H54 (cell line): ENCODE measurements at regions not wholly inside any gene's neighbourhood (a gene's known extent, or its start where the extent isn't known, plus 50 kb on each side); places are given as distances from the start of the nearest gene placed in this dataset.

ENCODE experiments used
- DNase-seq: peaks from one replicate; pipeline ENCODE4 v3.0.0; 2011; ENCODE audit warnings: low spot score, mixed read lengths; ENCODE audit not compliant: insufficient read length
- FAIRE-seq: peaks from 3 replicates; lab custom pipeline; 2011; peaks lifted over from hg19 to GRCh38; lab: Jason Lieb, UNC
- POLR2A ChIP-seq: IDR thresholded peaks from 2 replicates; pipeline ENCODE4 v1.6.1; 2011; ENCODE audit warnings: low read depth, mild to moderate bottlenecking, low read length

DNA sequence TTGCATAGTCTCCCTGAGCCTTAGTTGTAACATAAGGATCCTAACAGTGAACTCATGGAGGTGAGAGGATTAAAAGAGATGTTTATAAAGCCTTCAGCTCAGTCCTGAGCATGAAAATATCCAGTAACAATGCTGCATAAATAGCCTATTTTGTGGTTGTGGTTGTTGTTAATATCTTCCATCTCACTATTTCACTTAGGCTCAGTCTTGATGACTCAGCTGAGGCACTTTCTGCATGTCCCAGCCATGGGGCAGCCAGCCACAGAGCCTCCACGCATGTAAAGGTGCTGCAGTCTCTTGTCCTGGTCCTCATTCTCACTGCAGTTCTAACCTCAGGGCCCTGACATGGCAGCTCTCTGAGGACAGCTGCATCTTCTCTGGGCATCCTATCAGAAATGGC is 218.8 kb upstream of the PKDCC start:
- DNase-seq (no peak), FAIRE-seq (no peak)
- no peak for TF ChIP-seq POLR2A

DNA sequence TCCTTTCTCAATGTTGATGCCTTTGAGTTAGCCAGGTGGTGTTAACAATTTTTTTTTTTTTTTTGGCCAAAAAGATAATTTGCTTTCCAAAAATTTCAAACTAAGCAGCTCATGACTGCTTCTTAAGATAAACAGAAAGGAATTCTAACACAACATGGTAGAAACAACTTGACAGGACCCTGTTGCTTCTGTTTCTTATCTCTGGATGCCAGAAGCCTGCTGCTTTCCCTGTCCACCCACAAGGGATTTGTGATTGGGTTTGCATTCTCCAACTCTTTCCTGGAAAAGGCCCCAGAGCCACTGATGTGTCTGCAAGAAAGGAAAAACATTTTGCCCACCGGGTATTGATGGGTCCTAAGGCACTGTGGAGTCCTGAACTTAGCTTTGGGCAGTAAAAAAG is 217.2 kb upstream of the PKDCC start:
- TF ChIP-seq POLR2A = no peak
- FAIRE-seq (no peak), DNase-seq (no peak)

DNA sequence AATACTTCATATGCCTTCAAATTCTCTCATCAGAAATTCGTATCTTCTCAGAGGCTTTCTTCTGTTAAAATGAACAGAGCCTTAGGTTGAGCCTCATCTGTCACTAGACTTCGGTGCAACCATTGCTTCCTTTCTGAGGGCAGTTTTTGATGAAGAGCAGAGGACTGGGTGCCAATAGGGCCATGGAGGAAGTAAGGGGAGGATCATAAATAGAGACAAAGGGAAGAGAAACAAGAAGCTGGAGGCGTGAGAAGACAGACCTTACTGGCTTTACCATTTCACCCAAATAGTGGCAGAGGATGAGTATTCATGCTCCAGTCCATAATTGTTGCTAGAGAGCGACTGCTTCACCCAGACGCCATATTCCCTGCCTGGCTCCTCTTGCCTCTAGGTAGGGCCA is 215.6 kb upstream of the PKDCC start:
- FAIRE-seq (no peak), DNase-seq (no peak)
- TF ChIP-seq POLR2A = no peak

DNA sequence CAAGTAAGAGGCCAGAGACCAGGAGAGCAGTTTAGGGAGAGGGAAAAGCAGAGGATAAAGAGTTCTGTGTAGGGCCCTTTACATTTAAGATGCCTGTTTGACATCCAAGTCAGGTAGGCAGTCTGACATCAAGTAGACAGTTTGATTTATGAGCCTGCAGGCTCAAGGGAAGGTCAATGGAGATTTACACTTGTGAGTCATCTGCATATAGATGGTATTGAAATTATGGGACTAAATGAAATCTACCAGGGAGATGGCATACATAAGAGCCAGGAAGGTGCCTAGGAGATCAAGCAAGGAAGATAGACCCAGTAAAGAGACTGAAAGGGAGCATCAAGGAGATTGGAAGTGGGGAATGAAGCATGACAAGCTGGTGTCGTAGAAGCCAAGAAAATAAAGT is 212.4 kb upstream of the PKDCC start:
- no peak for TF ChIP-seq POLR2A
- DNase-seq (no peak), FAIRE-seq (no peak)

GRCh38 chr2:41836948-41837347 is 210.9 kb upstream of the PKDCC start:
- DNase-seq (no peak), FAIRE-seq (peak; percentile 41)
- no peak for TF ChIP-seq POLR2A

DNA sequence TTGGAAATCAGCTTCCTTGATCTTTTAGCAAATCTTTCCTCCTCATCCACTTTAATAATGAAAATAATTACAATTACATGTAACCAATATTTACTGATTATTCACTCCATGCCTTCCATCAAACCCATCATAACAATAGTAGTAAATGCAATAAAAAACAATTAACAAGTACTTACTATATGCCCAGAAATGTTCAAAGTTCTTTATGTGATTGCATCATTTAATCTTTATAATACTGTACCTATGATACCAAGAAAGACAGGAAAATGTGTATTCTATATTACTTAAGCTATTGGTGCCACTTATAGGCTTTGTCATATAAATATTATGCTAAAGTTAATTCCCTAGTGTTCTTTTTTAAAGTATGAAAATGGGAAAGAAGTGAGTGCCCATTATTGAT is 210.2 kb upstream of the PKDCC start:
- no peak for FAIRE-seq
- TF ChIP-seq POLR2A = no peak
- DNase-seq = no peak

GRCh38 chr2:41840702-41841551 is 206.9 kb upstream of the PKDCC start:
- peak; percentile 78 for DNase-seq
- TF ChIP-seq POLR2A = peak; percentile 22; the same call in 1 of the 2 replicates
- peak; percentile 98 for FAIRE-seq

GRCh38 chr2:41846962-41847361 is 200.9 kb upstream of the PKDCC start:
- DNase-seq = no peak
- TF ChIP-seq POLR2A = no peak
- no peak for FAIRE-seq

GRCh38 chr2:41847744-41848441 is 199.9 kb upstream of the PKDCC start:
- DNase-seq (no peak), FAIRE-seq (no peak)
- TF ChIP-seq POLR2A = no peak

DNA sequence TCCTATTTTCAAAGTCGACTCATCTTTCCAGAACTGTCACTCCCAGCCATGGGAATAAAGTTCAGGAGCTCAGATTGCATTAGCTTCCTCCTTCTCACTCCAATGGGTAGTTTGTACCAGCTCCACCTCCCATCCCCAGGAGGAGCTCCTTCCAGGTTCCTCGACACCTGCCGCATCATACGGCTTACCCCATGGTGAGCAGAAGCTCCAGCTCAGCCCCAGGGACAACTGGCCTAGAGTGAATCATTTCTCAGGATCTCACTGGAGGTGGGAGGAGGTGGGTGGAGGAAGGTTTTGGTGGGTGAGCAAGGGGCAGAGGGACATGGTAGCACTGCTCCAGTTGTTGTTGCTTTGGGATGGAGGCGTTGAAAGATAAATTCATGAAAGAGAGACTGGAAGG is 196.3 kb upstream of the PKDCC start:
- TF ChIP-seq POLR2A = no peak
- no peak for FAIRE-seq

DNA sequence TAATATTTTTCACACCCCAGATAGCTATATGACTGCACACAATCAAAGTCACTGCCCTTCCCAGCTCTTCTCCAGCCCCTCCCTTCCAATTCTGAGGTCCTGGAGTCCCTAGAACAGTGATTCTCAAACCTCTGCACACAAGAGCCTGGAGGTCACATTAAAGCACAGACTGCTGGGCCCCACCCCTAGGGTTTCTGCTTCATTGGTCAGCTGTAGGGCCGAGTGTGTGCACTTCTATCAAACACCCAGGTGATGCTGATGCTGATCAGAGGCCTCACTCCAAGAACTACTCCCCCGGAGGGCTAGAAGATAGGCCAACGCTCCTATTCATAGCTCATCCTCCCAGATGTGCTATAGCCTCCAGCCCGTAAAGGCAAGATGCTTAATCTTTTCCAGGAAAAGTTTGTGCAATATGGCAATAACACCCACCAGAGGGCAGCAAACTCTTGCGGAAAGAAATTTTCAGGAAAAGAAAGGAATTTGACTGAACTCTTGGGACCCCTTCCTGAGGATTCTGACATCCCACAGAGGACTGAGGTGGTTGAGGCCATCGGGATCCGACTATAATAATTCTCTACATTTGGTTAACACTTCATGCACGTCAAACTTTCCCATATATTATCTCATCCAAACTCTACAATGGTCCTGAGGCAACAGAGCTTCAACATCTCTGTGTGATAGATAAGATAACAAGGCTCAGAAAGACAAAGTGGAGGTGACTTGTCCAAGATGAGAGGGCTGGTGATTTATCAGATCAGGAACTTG is 194.2 kb upstream of the PKDCC start:
- no peak for DNase-seq
- peak; percentile 81 for FAIRE-seq
- TF ChIP-seq POLR2A = no peak

More for the DNA sequence above, 196.3 kb upstream of the PKDCC start:
- no peak for DNase-seq

DNA sequence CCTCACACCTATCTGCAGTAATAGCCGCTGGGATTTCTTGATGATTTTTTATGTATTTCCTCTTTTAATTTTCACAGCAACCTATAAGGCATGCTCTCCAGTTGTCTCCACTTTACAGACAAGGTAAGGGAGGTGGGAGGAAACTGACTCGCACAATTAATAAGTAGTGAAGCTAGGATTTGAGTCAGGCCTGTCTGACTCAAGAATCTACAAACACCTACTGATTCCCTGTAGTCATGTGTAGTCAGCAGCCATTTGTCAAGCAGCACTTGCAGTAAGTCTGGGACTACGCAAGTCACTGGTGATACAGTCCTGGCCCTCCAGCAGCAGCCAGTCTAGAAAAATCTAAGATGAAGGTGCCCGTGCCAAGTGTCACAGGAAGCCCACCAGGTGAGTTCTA is 193.6 kb upstream of the PKDCC start:
- FAIRE-seq (no peak), DNase-seq (no peak)
- no peak for TF ChIP-seq POLR2A

DNA sequence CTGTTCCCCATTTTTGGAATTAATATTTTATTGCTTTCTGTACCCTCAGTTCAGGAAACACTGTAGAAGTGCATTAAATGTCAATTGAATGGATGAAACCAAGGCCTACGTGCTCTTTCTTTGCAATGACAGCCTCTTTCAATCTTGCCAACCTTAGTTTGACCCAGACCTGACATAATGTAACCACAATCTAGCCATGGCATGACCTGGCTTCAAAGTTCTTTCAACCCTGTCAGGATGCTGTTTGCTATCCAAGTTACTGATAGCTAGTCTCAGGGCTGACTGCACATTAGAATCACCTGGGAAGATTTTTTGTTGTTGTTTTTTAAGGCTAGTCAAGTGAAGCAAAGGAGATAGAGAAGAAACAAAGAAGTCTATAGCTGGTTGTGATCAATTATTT is 190.9 kb upstream of the PKDCC start:
- no peak for FAIRE-seq
- TF ChIP-seq POLR2A = no peak
- DNase-seq = no peak
